Peyer's patch (tissue), 4 donors: ENCODE measurements at regions not wholly inside any gene's neighbourhood (a gene's known extent, or its start where the extent isn't known, plus 50 kb on each side); places are given as distances from the start of the nearest gene placed in this dataset.
"Not testable (repeated sequence)": the region's sequence is repeated elsewhere in the genome, so short reads cannot be mapped to it uniquely, and the experiment has no call there.

Source experiments
- DNase-seq, 3 donors: peaks; one replicate each; pipeline ENCODE4 v3.0.0-alpha.2; 2017 to 2019
- H3K27ac ChIP-seq, 4 donors: fragments of 200-600 bp; sonication (generic); one replicate each; pipeline ENCODE4 v1.5.1; 2016 to 2019
- H3K27me3 ChIP-seq, 2 donors: fragments of 200-600 bp; sonication (generic); one replicate each; pipeline ENCODE4 v1.5.1; 2019
- H3K36me3 ChIP-seq, 3 donors: fragments of 200-600 bp; sonication (generic); one replicate each; pipeline ENCODE4 v1.5.1; 2016 to 2019
- H3K4me1 ChIP-seq, 4 donors: fragments of 200-600 bp; sonication (generic); one replicate each; pipeline ENCODE4 v1.5.1; 2016 to 2019
- H3K4me3 ChIP-seq, 4 donors: fragments of 200-600 bp; sonication (generic); 1 replicate in 3 of 4; 2 replicates in 1 of 4; pipeline ENCODE4 v1.5.1; 2016 to 2019; ENCODE audit warnings: mild to moderate bottlenecking in 1 of 4
- H3K9me3 ChIP-seq, 4 donors: fragments of 200-600 bp; sonication (generic); one replicate each; pipeline ENCODE4 v1.5.1; 2016 to 2019; ENCODE audit warnings: mild to moderate bottlenecking in 1 of 4
- POLR2A ChIP-seq, 2 donors: fragments of 450-650 bp; IDR thresholded peaks; one replicate each; pipeline ENCODE4 v1.5.1; 2017; ENCODE audit warnings: antibody characterized with exemption in 2 of 2, mild to moderate bottlenecking in 2 of 2, moderate library complexity in 2 of 2
- TF ChIP-seq, protein P1 (sequence below), 6 experiments: fragments of 450-650 bp in 4 of 6; fragments of 200-600 bp in 2 of 6; sonication (generic) in 1 of 6; IDR thresholded peaks; one replicate each; pipeline ENCODE4 v1.5.1; 2017 to 2019; ENCODE audit warnings: antibody characterized with exemption in 6 of 6, mild to moderate bottlenecking in 3 of 6, moderate library complexity in 1 of 6

DNA sequence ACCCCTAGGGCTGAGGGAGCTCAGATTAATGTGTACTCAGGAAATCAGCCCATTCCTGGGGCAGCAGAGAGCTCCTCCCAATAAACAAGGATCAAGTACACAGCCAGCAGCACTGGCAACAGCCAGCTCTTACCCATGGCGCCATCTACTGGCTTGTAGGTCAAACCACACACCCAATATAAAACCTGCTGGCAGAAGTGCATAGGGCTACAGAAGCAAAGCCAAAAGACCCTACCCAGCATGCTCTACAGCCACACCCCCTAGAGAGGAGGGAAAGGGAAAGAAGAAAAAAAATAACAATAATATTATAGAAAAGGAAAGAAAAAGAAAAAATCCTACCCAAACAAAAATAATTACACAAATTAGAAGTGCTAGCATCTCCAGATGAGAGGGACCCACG lies 127.5 kb upstream of the PABPC3 start:
- H3K27ac ChIP-seq, H3K9me3 ChIP-seq, H3K4me1 ChIP-seq, H3K27me3 ChIP-seq, H3K36me3 ChIP-seq, DNase-seq: not testable (repeated sequence)
- peak overlapping the region in 2 of 4 donors; percentile 38 to 51 for H3K4me3 ChIP-seq
- TF ChIP-seq, protein P1, sequence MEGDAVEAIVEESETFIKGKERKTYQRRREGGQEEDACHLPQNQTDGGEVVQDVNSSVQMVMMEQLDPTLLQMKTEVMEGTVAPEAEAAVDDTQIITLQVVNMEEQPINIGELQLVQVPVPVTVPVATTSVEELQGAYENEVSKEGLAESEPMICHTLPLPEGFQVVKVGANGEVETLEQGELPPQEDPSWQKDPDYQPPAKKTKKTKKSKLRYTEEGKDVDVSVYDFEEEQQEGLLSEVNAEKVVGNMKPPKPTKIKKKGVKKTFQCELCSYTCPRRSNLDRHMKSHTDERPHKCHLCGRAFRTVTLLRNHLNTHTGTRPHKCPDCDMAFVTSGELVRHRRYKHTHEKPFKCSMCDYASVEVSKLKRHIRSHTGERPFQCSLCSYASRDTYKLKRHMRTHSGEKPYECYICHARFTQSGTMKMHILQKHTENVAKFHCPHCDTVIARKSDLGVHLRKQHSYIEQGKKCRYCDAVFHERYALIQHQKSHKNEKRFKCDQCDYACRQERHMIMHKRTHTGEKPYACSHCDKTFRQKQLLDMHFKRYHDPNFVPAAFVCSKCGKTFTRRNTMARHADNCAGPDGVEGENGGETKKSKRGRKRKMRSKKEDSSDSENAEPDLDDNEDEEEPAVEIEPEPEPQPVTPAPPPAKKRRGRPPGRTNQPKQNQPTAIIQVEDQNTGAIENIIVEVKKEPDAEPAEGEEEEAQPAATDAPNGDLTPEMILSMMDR (IDR thresholded peaks at IDR 0.05) = peak in 3 of 6 experiments; percentile 7 to 62 (median 48)

DNA sequence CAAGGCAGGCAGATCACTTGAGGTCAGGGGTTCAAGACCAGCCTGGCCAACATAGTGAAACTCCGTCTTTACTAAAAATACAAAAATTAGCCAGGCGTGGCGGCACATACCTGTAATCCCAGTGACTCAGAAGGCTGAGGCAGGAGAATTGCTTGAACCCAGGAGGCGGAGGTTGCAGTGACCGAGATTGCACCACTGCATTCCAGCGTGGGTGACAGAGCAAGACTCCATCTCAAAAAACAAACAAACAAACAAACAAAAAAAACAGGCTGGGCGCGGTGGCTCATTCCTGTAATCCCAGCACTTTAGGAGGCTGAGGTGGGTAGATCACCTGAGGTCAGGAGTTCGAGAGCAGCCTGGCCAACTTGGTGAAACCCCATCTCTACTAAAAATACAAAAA lies 122.8 kb upstream of the PABPC3 start:
- H3K36me3 ChIP-seq, H3K27me3 ChIP-seq, H3K9me3 ChIP-seq, H3K27ac ChIP-seq, H3K4me3 ChIP-seq, DNase-seq, H3K4me1 ChIP-seq: not testable (repeated sequence)

DNA sequence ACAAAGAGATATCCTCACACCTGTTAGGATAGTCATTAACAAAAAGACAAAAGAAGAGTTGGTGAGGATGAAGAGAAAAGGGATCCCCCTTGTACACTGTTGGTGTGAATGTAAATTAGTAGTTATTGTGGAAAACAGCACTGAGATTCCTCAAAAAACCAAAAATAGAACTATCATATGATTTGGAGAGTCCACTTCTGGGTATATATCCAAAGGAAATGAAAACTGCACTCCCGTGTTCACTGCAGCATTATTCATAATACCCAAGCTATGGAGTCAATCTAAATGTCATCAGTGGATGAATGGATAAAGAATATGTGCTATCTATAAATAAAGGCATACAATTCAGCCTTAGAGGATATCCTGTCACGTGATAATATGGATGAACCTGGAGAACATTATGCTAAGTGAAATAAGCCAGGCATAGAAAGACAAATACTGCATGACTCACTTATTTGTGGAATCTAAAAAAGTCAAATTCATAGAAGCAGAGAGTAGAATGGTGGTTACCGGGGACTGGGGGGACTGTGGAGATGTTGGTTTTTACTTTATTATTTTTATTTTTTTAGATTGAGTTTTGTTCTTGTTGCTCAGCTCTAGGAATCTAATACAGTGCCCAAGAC lies 114.6 kb upstream of the PABPC3 start:
- H3K4me1 ChIP-seq = peaks cover 0 to 14% (median 0%) of the 10 kb centered on the region in 4 donors
- H3K27me3 ChIP-seq, DNase-seq, H3K36me3 ChIP-seq, H3K9me3 ChIP-seq, H3K27ac ChIP-seq, H3K4me3 ChIP-seq: not testable (repeated sequence)

DNA sequence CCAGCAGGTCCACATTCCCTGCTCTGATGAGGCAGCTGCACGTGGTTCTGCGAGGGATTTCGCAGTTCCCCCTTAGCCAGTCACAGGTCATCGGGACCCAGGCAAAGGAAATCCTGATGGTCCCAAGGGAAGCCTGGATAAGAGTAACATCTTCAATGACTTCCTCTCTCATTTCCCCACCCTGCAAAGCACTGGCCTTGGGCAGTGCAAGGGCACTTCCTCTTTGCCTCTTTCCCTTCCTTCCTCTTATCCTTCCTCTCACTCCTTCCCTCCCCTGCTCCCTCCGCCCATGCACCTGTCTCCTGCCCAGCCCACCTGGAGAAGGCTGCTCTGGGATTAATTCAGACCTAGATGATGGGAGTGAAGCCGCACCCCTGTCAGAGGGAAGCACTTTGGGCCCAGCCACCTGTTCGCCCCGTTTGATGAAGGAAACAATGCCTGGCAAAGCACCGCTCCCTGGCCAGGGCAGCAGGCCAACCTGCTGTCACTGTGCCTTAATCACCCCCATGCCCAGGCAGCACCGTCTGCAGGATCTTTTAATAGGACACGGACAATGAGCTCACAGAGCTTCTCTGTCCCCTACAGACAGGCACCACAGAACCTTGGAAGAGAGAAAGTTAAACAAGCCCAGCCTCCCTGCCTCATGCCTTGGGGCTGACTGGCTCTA lies 113.5 kb upstream of the PABPC3 start:
- Histone ChIP-seq H3K27me3 (no peaks in the 10 kb centered on the region), H3K36me3 (no peaks in the 10 kb centered on the region), H3K4me1 (peaks cover 0 to 14% (median 0%) of the 10 kb centered on the region in 4 donors), H3K4me3 (no peak overlapping the region), H3K27ac (peak overlapping the region in 3 of 4 donors; percentile 12 to 62 (median 36)), H3K9me3 (no peaks in the 10 kb centered on the region)
- peak in 2 of 3 donors; percentile 62 to 71 for DNase-seq
- TF ChIP-seq, protein P1 (IDR thresholded peaks at IDR 0.05) = no peak
- no peak for TF ChIP-seq POLR2A (IDR thresholded peaks at IDR 0.05)

DNA sequence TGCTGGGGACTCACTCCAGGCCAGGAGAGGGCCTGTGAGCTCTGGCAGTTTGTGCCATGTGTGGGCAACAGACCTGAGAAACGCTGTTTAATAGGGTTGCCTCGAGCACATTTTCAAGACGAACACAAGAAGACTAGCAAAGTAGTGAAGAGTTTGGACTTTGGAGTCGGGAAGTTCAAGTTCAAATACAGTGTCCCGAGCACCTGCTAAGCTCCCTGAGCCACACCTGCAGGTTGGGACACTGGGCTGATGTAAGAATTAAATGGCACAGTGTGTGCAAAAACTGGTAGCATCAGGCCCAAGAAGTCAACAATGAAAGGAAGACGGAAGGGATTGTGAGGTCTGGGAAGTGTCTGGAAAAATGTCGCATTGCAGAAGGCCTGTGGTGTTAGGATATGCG lies 112.8 kb upstream of the PABPC3 start:
- TF ChIP-seq POLR2A (IDR thresholded peaks at IDR 0.05) = no peak
- TF ChIP-seq, protein P1 (IDR thresholded peaks at IDR 0.05) = no peak
- H3K9me3 ChIP-seq = no peaks in the 10 kb centered on the region
- H3K27ac ChIP-seq = peak overlapping the region in 3 of 4 donors; percentile 12 to 62 (median 36)
- H3K4me1 ChIP-seq = peaks cover 0 to 14% (median 0%) of the 10 kb centered on the region in 4 donors
- H3K4me3 ChIP-seq = no peak overlapping the region
- DNase-seq = no peak
- no peaks in the 10 kb centered on the region for H3K36me3 ChIP-seq
- H3K27me3 ChIP-seq = no peaks in the 10 kb centered on the region

DNA sequence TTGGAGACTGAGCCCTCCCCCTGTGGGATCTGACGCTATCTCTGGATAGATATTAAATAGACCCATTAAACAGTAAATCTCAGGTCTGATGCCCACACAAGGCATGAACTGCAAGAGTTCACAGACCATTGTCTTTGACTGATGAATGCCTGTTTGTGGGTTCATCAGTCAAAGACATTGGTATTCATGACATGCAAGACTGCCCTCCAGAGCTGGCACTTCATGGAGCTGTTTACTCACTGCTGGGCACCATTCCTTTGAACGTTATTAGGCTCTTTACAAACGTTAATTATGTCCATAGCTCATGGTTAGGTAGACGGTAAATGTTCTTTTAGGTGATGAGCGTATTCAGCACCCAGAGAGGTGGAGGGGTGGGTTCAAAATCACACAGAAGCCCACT lies 111.8 kb upstream of the PABPC3 start:
- Histone ChIP-seq H3K9me3 (no peaks in the 10 kb centered on the region), H3K36me3 (no peaks in the 10 kb centered on the region), H3K4me1 (peaks cover 0 to 14% (median 0%) of the 10 kb centered on the region in 4 donors), H3K27ac (no peak overlapping the region), H3K4me3 (no peak overlapping the region), H3K27me3 (no peaks in the 10 kb centered on the region)
- no peak for TF ChIP-seq POLR2A (IDR thresholded peaks at IDR 0.05)
- TF ChIP-seq, protein P1 (IDR thresholded peaks at IDR 0.05) = no peak
- DNase-seq = no peak
